Pancreas (tissue), 10 donors: ENCODE measurements at regions not wholly inside any gene's neighbourhood (a gene's known extent, or its start where the extent isn't known, plus 50 kb on each side); places are given as distances from the start of the nearest gene placed in this dataset.

ENCODE experiments used
- ATAC-seq, 4 donors: fragments of 200-7000 bp; cut with Tn5 transposase; one replicate each; pipeline versions ENCODE4 v1.8.0 to v1.9.1; 2020; ENCODE audit warnings: mild to moderate bottlenecking in 4 of 4, moderate library complexity in 4 of 4
- DNase-seq, 6 donors: peaks; one replicate each; pipeline ENCODE4 v3.0.0-alpha.2; 2020
- FAIRE-seq: peaks from 2 replicates; lab custom pipeline; 2012; peaks lifted over from hg19 to GRCh38; lab: Jason Lieb, UNC
- H3K27ac ChIP-seq, 4 donors: fragments of 200-600 bp; sonication (generic); 1 replicate in 3 of 4; 2 replicates in 1 of 4; pipeline versions ENCODE4 v1.5.0 to v1.8.0; 2020
- H3K27me3 ChIP-seq, 4 donors: fragments of 200-600 bp; one replicate each; pipeline ENCODE4 v1.8.0; 2021
- H3K36me3 ChIP-seq, 3 donors: fragments of 200-600 bp; sonication (generic) in 1 of 3; one replicate each; pipeline versions ENCODE4 v1.5.0 to v1.8.0; 2020 to 2021
- H3K4me1 ChIP-seq, 3 donors: fragments of 200-600 bp; one replicate each; pipeline ENCODE4 v1.8.0; 2021
- H3K4me3 ChIP-seq, 4 donors: fragments of 200-600 bp; sonication (generic) in 2 of 4; one replicate each; pipeline versions ENCODE4 v1.5.0 to v1.8.0; 2020 to 2021
- H3K9me3 ChIP-seq, 4 donors: fragments of 200-600 bp; one replicate each; pipeline ENCODE4 v1.8.0; 2021
- WGBS, 2 donors: extraction: QIAGEN DNeasy Blood & Tissue Kit; methylation state at CpG; one replicate each; pipeline ENCODE4 v1.1.7; 2013; 5-methylcytosine and 5-hydroxymethylcytosine counted together
- intact Hi-C, 3 donors: fragments of 100-400 bp; cut with DNase I; formaldehyde crosslinking; loops; one replicate each; pipeline versions ENCODE4 v1.11.1 to v1.14.2; 2022
- TF ChIP-seq, protein P1 (sequence below), 4 donors: fragments of 200-600 bp; sonication (generic) in 3 of 4; IDR thresholded peaks; one replicate each; pipeline versions ENCODE4 v1.5.0 to v1.8.0; 2021; ENCODE audit warnings: antibody characterized with exemption in 4 of 4
- donor health status: healthy with polysubstance abuse.
- donor health status: DM: no; HTN: no; CAD: no; lungs with moderate emphysema.
- donor health status: DM: no; HTN: no; CAD: no.
- donor health status: control.
- donor health status: control.
- donor health status: Bipolar disorder and iron deficiency.
- donor health status: DM: yes; HTN: yes; CAD: no.
- donor health status: DM: no; HTN: no; CAD: no.
- donor health status: DM: no; HTN: no; CAD: no.
- donor health status: DM: yes; HTN: yes; CAD: no.

DNA sequence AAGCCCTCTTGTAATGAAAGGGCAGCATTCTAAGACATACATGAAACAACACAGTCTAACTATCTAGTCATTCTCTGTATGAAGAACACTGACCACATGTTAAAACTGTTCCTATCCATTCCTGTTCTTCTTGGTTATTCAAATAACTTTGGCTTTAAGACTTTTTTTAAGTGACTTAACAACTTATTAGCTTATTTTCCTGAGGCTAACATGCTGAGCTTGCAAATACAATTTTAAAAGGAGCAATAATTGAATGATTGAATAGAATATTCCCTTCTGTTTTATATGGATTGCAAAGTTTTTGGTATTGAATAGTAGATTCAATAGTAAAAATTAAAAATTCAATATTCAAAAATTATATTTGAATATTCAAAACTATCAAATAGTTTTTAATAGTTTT, 92.3 kb downstream of the HTR5A start:
- TF ChIP-seq, protein P1, sequence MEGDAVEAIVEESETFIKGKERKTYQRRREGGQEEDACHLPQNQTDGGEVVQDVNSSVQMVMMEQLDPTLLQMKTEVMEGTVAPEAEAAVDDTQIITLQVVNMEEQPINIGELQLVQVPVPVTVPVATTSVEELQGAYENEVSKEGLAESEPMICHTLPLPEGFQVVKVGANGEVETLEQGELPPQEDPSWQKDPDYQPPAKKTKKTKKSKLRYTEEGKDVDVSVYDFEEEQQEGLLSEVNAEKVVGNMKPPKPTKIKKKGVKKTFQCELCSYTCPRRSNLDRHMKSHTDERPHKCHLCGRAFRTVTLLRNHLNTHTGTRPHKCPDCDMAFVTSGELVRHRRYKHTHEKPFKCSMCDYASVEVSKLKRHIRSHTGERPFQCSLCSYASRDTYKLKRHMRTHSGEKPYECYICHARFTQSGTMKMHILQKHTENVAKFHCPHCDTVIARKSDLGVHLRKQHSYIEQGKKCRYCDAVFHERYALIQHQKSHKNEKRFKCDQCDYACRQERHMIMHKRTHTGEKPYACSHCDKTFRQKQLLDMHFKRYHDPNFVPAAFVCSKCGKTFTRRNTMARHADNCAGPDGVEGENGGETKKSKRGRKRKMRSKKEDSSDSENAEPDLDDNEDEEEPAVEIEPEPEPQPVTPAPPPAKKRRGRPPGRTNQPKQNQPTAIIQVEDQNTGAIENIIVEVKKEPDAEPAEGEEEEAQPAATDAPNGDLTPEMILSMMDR (IDR thresholded peaks at IDR 0.05) = no peak
- ATAC-seq (no peak), FAIRE-seq (no peak)

DNA sequence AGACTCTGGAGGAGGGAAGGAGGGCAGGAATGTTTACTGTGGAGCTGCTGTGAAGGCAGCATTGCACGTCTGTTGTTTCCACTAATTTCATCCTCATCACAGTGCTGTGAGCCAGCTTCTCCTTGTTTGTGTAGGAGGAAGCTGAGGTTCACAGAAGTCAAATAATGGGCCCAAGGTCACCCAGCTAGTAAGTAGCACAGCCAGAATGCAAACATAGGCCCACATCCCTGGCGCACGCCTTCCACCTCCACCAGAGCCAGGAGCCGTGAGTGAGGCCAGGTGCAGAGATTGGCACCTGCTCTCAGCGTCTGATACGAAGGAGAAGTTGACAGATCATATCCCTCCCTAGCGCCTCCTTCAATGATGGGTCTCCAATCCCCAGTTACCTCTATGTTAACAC, 93.6 kb downstream of the HTR5A start:
- no peaks in the 10 kb centered on the region for H3K27me3 ChIP-seq
- DNase-seq = peak in 3 of 6 donors; percentile 25 to 38 (median 38)
- 28 to 35% methylated on average over 7 of the region's 7 CpGs for WGBS, 2 donors
- peak; percentile 53 to 96 (median 80) for ATAC-seq
- intact Hi-C loops = no loop called here
- TF ChIP-seq, protein P1 (IDR thresholded peaks at IDR 0.05) = no peak
- H3K9me3 ChIP-seq = no peaks in the 10 kb centered on the region
- no peak overlapping the region for H3K4me3 ChIP-seq
- no peak for FAIRE-seq
- peaks cover 0 to 7% (median 0%) of the 10 kb centered on the region in 3 donors for H3K4me1 ChIP-seq
- H3K27ac ChIP-seq = no peak overlapping the region
- no peaks in the 10 kb centered on the region for H3K36me3 ChIP-seq

More for the DNA sequence above, 92.3 kb downstream of the HTR5A start:
- intact Hi-C loops = no loop called here
- peaks cover 0 to 7% (median 0%) of the 10 kb centered on the region in 3 donors for H3K4me1 ChIP-seq
- no peak for DNase-seq
- H3K27me3 ChIP-seq = no peaks in the 10 kb centered on the region
- H3K27ac ChIP-seq = no peak overlapping the region
- H3K36me3 ChIP-seq = no peaks in the 10 kb centered on the region
- H3K4me3 ChIP-seq = no peak overlapping the region
- no peaks in the 10 kb centered on the region for H3K9me3 ChIP-seq

DNA sequence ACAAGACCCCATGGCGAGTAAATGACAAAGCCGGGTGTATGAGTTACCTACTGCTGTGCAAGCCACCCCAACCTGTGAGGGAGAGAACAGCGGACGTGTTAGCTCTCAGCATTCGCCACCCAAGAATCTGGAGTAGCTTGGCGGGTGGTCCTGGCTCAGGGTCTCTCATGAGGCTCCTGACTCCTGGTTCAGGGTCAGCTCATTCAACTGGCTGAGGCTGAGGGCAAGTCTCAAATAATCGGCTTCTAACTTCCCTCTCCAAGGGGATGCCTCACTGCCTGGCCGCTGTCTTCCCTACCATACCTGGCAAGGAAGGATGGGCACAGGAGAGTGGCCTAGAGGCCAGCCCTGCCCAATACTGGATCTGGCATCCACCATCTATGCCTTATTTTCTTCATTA, 94.2 kb downstream of the HTR5A start:
- H3K4me3 ChIP-seq = no peak overlapping the region

DNA sequence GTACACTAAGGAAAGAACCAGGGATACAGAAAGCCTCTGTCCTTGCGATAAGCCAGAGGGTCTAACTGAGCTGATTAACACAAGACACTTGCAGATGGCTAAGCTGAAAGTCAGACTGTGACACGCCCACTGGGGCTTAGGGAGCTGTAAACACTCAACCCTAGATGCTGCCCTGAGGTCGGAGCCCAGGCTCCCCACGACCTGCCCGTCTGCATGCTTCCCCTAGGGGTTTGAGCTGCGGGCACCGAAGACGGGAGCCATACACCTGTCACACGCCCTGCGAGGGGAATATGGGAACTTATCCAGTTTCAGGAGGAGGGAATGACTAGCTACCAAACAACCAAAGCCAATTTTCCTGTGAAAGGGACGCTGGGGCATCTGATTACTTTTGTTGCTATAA, 96.0 kb downstream of the HTR5A start:
- Histone ChIP-seq H3K9me3 (no peaks in the 10 kb centered on the region), H3K27ac (no peak overlapping the region), H3K4me1 (peaks cover 0 to 7% (median 0%) of the 10 kb centered on the region in 3 donors), H3K4me3 (no peak overlapping the region), H3K36me3 (no peaks in the 10 kb centered on the region), H3K27me3 (no peaks in the 10 kb centered on the region)
- FAIRE-seq (no peak), ATAC-seq (no peak), DNase-seq (no peak)
- TF ChIP-seq, protein P1 (IDR thresholded peaks at IDR 0.05) = no peak
- 72 to 80% methylated on average over 11 of the region's 11 CpGs for WGBS, 2 donors
- intact Hi-C loops = no loop called here

More for the DNA sequence above, 94.2 kb downstream of the HTR5A start:
- WGBS, 2 donors = 85 to 89% methylated on average over 8 of the region's 8 CpGs
- intact Hi-C loops = no loop called here
- no peak for DNase-seq
- no peak for ATAC-seq
- Histone ChIP-seq H3K9me3 (no peaks in the 10 kb centered on the region), H3K36me3 (no peaks in the 10 kb centered on the region), H3K27ac (no peak overlapping the region), H3K4me1 (peaks cover 0 to 7% (median 0%) of the 10 kb centered on the region in 3 donors), H3K27me3 (no peaks in the 10 kb centered on the region)
- FAIRE-seq = no peak
- TF ChIP-seq, protein P1 (IDR thresholded peaks at IDR 0.05) = no peak

DNA sequence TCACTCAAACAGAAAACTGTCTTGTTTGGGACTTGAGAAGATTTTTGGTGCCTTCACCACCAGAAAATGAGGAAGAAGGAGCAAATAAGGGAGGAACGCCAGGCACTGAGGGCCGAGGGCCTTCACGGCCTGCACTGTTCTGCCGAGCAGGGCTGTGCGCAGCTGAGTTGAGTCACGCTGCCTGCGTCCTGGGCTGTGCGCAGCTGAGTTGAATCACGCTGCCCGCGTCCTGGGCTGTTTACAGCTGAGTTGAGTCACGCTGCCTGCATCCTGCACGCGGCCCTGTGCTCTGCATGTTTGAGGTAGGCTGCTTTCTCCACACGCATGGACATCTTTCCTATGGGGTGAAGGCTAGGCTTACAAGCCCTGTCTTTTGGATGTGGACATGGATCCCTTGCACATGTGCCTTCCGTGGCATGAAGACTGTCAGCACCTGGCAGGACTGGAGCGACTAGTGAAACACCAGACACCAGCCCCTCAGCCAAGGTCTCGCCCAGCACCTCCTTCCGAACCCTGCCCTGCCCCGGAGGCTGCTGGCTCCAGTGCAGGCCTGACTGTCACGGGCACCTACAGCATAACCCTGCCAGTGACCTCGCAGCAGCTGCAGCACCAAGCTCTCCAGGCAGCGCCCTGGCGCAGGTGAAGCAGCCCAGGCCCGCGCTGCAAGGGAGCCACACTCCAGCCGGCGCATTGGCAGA, 96.7 kb downstream of the HTR5A start:
- ATAC-seq (peak in 3 of 4 donors; percentile 21 to 55 (median 36)), FAIRE-seq (no peak), DNase-seq (no peak)
- Histone ChIP-seq H3K4me3 (no peak overlapping the region), H3K9me3 (no peaks in the 10 kb centered on the region), H3K27ac (no peak overlapping the region), H3K27me3 (no peaks in the 10 kb centered on the region), H3K36me3 (no peaks in the 10 kb centered on the region), H3K4me1 (peaks cover 0 to 7% (median 0%) of the 10 kb centered on the region in 3 donors)
- intact Hi-C loops = no loop called here
- TF ChIP-seq, protein P1 (IDR thresholded peaks at IDR 0.05) = no peak
- WGBS, 2 donors = 75 to 88% methylated on average over 28 of the region's 28 CpGs
